ENCODE measurements at regions not wholly inside any gene's neighbourhood (a gene's known extent, or its start where the extent isn't known, plus 50 kb on each side); places are given as distances from the start of the nearest gene placed in this dataset.

DNA sequence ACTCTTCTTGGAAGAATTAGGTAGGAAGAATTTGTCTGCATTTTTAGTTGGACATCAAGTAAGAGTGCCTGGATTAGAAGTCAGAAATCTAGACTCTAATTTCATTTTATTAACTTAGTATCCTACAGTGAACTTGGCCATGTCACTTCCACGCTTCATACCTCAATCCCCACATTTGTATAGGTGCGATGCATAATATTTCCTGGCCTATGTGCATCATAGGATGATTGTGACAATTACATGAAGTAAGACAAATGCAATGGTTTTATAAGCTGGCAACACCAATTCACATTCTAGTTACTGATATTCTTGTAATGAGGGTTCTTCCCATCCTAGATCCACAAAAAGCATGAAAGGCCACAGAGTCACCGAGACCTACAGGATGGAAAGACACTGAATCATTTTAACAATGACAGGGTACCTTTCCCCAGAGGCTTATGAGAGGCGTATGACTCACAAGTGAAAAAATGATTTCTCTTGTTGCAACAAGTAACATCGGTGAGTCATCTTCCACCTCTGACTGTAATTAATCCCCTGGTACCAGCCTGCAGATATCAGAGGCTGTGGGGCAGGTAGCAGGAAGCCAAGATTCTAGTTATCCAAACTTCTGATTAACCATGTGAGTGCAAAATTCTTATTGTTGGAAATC, 56.0 kb upstream of the OR5AK2 start:
- no peak overlapping the region for H3K4me3 ChIP-seq (ENCODE audit: low read depth, low read length)
- TF ChIP-seq, protein P1, sequence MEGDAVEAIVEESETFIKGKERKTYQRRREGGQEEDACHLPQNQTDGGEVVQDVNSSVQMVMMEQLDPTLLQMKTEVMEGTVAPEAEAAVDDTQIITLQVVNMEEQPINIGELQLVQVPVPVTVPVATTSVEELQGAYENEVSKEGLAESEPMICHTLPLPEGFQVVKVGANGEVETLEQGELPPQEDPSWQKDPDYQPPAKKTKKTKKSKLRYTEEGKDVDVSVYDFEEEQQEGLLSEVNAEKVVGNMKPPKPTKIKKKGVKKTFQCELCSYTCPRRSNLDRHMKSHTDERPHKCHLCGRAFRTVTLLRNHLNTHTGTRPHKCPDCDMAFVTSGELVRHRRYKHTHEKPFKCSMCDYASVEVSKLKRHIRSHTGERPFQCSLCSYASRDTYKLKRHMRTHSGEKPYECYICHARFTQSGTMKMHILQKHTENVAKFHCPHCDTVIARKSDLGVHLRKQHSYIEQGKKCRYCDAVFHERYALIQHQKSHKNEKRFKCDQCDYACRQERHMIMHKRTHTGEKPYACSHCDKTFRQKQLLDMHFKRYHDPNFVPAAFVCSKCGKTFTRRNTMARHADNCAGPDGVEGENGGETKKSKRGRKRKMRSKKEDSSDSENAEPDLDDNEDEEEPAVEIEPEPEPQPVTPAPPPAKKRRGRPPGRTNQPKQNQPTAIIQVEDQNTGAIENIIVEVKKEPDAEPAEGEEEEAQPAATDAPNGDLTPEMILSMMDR (IDR thresholded peaks at IDR 0.05; ENCODE audit: low read depth, low read length), result no peak

DNA sequence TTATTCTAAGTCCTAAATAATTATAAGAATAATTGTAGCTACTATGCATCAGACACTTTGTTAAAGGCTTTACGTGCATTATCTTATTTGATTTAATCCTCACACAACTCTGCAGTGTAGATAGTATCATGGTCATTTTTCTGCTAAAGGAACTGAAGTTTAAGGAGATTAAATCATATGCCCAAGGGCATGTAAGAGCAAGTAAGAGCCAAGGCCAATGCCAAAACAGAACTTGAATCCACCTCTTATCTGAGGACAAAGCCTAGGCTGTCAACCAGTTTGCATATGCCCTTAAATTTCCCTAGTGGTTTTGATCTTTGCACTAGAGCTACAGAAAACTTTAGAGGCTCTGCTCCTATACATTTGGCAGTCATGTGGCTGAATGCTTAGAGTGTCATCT, 65.6 kb upstream of the OR5AK2 start:
- TF ChIP-seq, protein P1 (IDR thresholded peaks at IDR 0.05; ENCODE audit: low read depth, low read length), result no peak

DNA sequence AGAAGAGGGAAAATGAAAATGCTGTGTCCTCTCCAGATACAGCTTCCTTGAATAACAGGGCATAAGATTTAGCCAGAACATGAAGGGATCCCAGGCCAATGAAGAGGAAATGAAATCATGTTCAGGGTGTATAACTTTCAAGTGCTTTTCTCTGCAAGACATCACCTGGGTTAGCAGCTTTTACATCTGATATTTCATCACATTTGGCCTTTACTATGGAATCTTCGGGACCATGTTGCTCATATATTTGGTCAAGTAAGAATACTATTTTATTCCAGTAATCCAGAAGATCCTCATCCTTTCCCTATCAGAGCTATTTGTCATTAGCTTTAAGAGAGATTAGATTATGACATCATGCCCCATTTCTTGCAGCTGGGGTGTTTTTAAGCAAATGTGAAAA, 66.3 kb upstream of the OR5AK2 start:
- TF ChIP-seq, protein P1 (IDR thresholded peaks at IDR 0.05; ENCODE audit: low read depth, low read length), result no peak
- H3K4me3 ChIP-seq (ENCODE audit: low read depth, low read length), result no peak overlapping the region

More for the DNA sequence above, 65.6 kb upstream of the OR5AK2 start:
- H3K4me3 ChIP-seq (ENCODE audit: low read depth, low read length), result no peak overlapping the region

DNA sequence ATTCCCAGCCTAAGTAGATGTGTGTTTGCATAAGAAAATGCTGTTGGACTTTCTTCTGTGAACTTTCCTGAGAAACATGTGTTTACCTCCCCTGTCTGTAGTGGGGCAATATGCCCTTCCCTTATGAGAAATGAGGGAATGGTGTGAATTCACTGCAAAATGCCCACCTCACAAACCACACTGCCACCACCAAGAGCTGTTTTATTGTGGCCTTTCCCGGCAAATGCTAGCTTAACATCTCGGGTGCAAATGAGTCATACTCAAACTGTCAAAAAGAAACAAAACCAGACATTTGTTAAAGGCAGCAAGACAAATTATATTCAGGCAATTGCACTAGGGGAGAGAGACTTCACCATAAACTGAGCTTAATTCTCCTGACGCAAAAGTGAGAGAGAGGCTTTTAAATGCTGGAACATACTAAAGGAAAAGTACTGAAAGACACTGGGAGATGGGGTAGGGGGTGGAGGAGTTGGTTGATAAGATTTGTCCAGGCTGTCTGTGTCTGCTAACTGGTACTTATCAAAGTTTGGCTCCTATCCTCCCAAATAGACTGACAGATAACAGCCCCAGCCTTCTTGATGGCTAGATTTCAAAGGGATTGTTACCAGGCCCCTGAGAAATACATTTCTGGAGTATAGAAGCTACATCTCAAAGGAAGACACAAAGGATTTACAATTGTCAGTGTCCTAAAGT, 70.9 kb upstream of the OR5AK2 start:
- TF ChIP-seq, protein P1 (IDR thresholded peaks at IDR 0.05; ENCODE audit: low read depth, low read length), result no peak
- no peak overlapping the region for H3K4me3 ChIP-seq (ENCODE audit: low read depth, low read length)

DNA sequence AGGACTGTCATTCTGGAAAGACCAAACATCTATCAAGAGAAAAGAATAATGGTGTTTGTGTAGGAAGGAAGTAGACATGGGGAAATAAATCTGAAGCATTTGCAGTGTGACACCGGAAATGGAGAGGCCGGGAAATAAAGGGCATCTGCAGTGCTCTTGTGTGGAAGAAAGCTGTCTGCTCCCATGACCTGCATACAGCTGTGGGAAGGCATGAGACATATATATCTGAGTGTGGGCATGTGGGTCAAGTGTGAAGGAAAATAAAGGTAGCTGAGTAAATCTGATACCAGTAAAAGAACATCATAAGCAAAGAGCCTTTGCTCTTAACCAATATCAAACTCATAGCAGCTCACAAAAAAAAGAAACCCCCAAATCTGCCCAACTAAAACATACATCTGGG, 72.1 kb upstream of the OR5AK2 start:
- no peak overlapping the region for H3K4me3 ChIP-seq (ENCODE audit: low read depth, low read length)
- TF ChIP-seq, protein P1 (IDR thresholded peaks at IDR 0.05; ENCODE audit: low read depth, low read length), result no peak

DNA sequence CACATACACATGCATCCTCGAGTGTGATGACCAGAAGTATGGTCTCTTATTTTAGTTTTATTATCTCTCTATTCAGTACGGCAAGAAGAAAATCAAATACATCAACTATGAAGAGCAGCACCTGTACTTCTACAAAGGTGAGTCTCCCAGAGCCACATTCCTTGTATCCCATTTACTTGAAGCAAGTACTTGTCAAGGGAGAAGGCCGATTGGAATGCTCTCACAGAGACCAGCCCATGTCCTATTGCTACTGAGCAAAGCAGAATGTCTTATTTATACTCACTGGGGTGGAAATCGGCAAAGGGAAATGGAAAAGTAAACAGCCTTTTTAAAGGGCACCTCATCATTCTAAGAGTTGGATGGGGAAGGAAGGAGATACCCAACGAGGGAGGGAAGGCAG, 72.6 kb upstream of the OR5AK2 start:
- no peak overlapping the region for H3K4me3 ChIP-seq (ENCODE audit: low read depth, low read length)
- TF ChIP-seq, protein P1 (IDR thresholded peaks at IDR 0.05; ENCODE audit: low read depth, low read length), result no peak

DNA sequence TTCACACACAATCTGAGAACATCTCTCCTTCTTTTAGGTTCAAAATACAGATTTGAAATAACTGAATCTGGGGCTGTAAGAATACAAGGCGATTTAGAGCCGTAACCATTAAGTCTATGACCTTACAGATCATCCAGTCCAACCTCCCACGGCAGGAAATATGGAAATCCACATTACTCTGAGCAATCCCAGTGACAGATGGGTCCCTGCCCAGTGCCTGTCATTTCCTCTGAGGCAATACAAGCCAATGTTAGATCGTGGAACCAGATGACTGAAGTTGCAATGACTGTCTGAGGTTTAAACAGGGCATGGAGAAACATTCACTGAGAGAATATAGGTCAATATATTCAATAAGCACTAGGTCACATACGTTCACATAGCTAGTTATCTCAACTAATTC, 77.4 kb upstream of the OR5AK2 start:
- H3K4me3 ChIP-seq (ENCODE audit: low read depth, low read length), result no peak overlapping the region
- TF ChIP-seq, protein P1 (IDR thresholded peaks at IDR 0.05; ENCODE audit: low read depth, low read length), result no peak

Data from WI38 (cell line).